ENCODE measurements at regions not wholly inside any gene's neighbourhood (a gene's known extent, or its start where the extent isn't known, plus 50 kb on each side); places are given as distances from the start of the nearest gene placed in this dataset.

DNA sequence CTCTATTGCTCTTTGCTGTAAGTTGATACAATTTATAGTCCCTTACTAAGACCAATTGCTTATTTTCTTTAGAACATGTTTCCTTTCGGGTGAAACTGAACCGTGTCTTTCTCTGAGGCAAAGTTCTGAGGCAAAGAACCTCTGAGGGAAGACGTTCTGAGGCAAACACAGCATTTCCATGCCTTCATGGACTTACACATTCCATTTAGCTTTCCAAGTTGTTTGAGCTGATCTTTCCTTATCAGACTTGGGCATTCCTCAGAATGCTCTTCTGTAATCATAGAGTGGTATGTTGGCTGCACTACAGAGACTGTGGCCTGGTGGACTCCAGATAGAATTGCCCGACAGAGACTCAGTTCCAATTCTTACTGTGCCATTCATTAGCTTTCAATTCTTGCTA is 579.1 kb downstream of the KCTD12 start:
- TF ChIP-seq, protein P1, sequence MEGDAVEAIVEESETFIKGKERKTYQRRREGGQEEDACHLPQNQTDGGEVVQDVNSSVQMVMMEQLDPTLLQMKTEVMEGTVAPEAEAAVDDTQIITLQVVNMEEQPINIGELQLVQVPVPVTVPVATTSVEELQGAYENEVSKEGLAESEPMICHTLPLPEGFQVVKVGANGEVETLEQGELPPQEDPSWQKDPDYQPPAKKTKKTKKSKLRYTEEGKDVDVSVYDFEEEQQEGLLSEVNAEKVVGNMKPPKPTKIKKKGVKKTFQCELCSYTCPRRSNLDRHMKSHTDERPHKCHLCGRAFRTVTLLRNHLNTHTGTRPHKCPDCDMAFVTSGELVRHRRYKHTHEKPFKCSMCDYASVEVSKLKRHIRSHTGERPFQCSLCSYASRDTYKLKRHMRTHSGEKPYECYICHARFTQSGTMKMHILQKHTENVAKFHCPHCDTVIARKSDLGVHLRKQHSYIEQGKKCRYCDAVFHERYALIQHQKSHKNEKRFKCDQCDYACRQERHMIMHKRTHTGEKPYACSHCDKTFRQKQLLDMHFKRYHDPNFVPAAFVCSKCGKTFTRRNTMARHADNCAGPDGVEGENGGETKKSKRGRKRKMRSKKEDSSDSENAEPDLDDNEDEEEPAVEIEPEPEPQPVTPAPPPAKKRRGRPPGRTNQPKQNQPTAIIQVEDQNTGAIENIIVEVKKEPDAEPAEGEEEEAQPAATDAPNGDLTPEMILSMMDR (IDR thresholded peaks at IDR 0.05): no peak
- no peak for TF ChIP-seq POLR2A (IDR thresholded peaks at IDR 0.05)

All from testis (tissue), 2 donors.